Mucosa of rectum (tissue), 2 donors: ENCODE measurements at regions not wholly inside any gene's neighbourhood (a gene's known extent, or its start where the extent isn't known, plus 50 kb on each side); places are given as distances from the start of the nearest gene placed in this dataset.

ENCODE experiments used
- H3K27ac ChIP-seq, 2 donors: one replicate each; pipeline ENCODE4 v1.7.0; 2013; ENCODE audit warnings: inconsistent platforms in 2 of 2, low read depth in 2 of 2, low read length in 2 of 2
- H3K27me3 ChIP-seq, 2 donors: one replicate each; pipeline ENCODE4 v1.7.0; 2013; ENCODE audit warnings: low read length in 2 of 2; ENCODE audit not compliant: control insufficient read depth in 2 of 2, insufficient read depth in 2 of 2
- H3K36me3 ChIP-seq, 2 donors: one replicate each; pipeline ENCODE4 v1.7.0; 2013; ENCODE audit warnings: low read length in 2 of 2; ENCODE audit not compliant: control insufficient read depth in 2 of 2, insufficient read depth in 2 of 2
- H3K4me1 ChIP-seq, 2 donors: one replicate each; pipeline ENCODE4 v1.7.0; 2013; ENCODE audit warnings: low read length in 2 of 2, mild to moderate bottlenecking in 1 of 2; ENCODE audit not compliant: control insufficient read depth in 2 of 2, insufficient read depth in 2 of 2
- H3K4me3 ChIP-seq, 2 donors: one replicate each; pipeline ENCODE4 v1.7.0; 2013; ENCODE audit warnings: low read length in 2 of 2
- H3K9ac ChIP-seq, 2 donors: one replicate each; pipeline ENCODE4 v1.7.0; 2013; ENCODE audit warnings: low read length in 2 of 2, low read depth in 1 of 2, mild to moderate bottlenecking in 1 of 2
- H3K9me3 ChIP-seq, 2 donors: one replicate each; pipeline ENCODE4 v1.7.0; 2013; ENCODE audit warnings: low read length in 2 of 2; ENCODE audit not compliant: control insufficient read depth in 2 of 2
- donor health status: healthy.
- donor health status: Normal muscosa, but diverticular disease.

- Histone ChIP-seq H3K4me3 (no peak overlapping the region), H3K27ac (no peak overlapping the region), H3K27me3 (no peaks in the 10 kb centered on the region), H3K9me3 (no peaks in the 10 kb centered on the region), H3K9ac (no peak overlapping the region), H3K36me3 (no peaks in the 10 kb centered on the region), H3K4me1 (no peaks in the 10 kb centered on the region)
Observed at GRCh38 chr18:75879196-75879595, 451.7 kb upstream of the SMIM21 start.

- H3K9ac ChIP-seq: no peak overlapping the region
Observed at GRCh38 chr18:75875559-75875958, 448.1 kb upstream of the SMIM21 start.

GRCh38 chr18:75874401-75875089, 447.0 kb upstream of the SMIM21 start:
- H3K27ac ChIP-seq: no peak overlapping the region
- H3K36me3 ChIP-seq: no peaks in the 10 kb centered on the region
- H3K9me3 ChIP-seq: no peaks in the 10 kb centered on the region
- H3K9ac ChIP-seq: no peak overlapping the region
- H3K4me3 ChIP-seq: no peak overlapping the region
- no peaks in the 10 kb centered on the region for H3K4me1 ChIP-seq
- H3K27me3 ChIP-seq: no peaks in the 10 kb centered on the region

More at GRCh38 chr18:75875559-75875958, 448.1 kb upstream of the SMIM21 start:
- Histone ChIP-seq H3K4me1 (no peaks in the 10 kb centered on the region), H3K27me3 (no peaks in the 10 kb centered on the region), H3K4me3 (no peak overlapping the region), H3K27ac (no peak overlapping the region), H3K9me3 (no peaks in the 10 kb centered on the region), H3K36me3 (no peaks in the 10 kb centered on the region)

- Histone ChIP-seq H3K27me3 (no peaks in the 10 kb centered on the region), H3K27ac (no peak overlapping the region), H3K36me3 (no peaks in the 10 kb centered on the region), H3K9me3 (no peaks in the 10 kb centered on the region), H3K9ac (no peak overlapping the region), H3K4me3 (no peak overlapping the region), H3K4me1 (no peaks in the 10 kb centered on the region)
Observed at GRCh38 chr18:75871596-75871995, 444.1 kb upstream of the SMIM21 start.

GRCh38 chr18:75869162-75869561, 441.7 kb upstream of the SMIM21 start:
- H3K27ac ChIP-seq: no peak overlapping the region

GRCh38 chr18:75868031-75868430, 440.5 kb upstream of the SMIM21 start:
- Histone ChIP-seq H3K4me3 (no peak overlapping the region), H3K9ac (no peak overlapping the region), H3K27me3 (no peaks in the 10 kb centered on the region), H3K27ac (no peak overlapping the region), H3K9me3 (no peaks in the 10 kb centered on the region), H3K36me3 (no peaks in the 10 kb centered on the region), H3K4me1 (no peaks in the 10 kb centered on the region)

More at GRCh38 chr18:75869162-75869561, 441.7 kb upstream of the SMIM21 start:
- Histone ChIP-seq H3K9me3 (no peaks in the 10 kb centered on the region), H3K4me3 (no peak overlapping the region), H3K36me3 (no peaks in the 10 kb centered on the region), H3K27me3 (no peaks in the 10 kb centered on the region), H3K9ac (no peak overlapping the region), H3K4me1 (no peaks in the 10 kb centered on the region)

GRCh38 chr18:75865639-75866038, 438.1 kb upstream of the SMIM21 start:
- H3K4me1 ChIP-seq: no peaks in the 10 kb centered on the region
- no peaks in the 10 kb centered on the region for H3K9me3 ChIP-seq
- H3K4me3 ChIP-seq: no peak overlapping the region
- no peak overlapping the region for H3K9ac ChIP-seq
- no peaks in the 10 kb centered on the region for H3K36me3 ChIP-seq
- H3K27ac ChIP-seq: no peak overlapping the region
- no peaks in the 10 kb centered on the region for H3K27me3 ChIP-seq

- Histone ChIP-seq H3K9me3 (no peaks in the 10 kb centered on the region), H3K36me3 (no peaks in the 10 kb centered on the region), H3K27ac (no peak overlapping the region), H3K27me3 (no peaks in the 10 kb centered on the region), H3K4me3 (no peak overlapping the region), H3K4me1 (no peaks in the 10 kb centered on the region), H3K9ac (no peak overlapping the region)
Observed at GRCh38 chr18:75864816-75865215, 437.3 kb upstream of the SMIM21 start.

GRCh38 chr18:75863696-75864095, 436.2 kb upstream of the SMIM21 start:
- H3K9ac ChIP-seq: no peak overlapping the region
- H3K27me3 ChIP-seq: no peaks in the 10 kb centered on the region
- H3K4me3 ChIP-seq: no peak overlapping the region
- H3K27ac ChIP-seq: no peak overlapping the region
- H3K36me3 ChIP-seq: no peaks in the 10 kb centered on the region
- no peaks in the 10 kb centered on the region for H3K9me3 ChIP-seq
- no peaks in the 10 kb centered on the region for H3K4me1 ChIP-seq

- no peaks in the 10 kb centered on the region for H3K9me3 ChIP-seq
- H3K36me3 ChIP-seq: no peaks in the 10 kb centered on the region
- no peaks in the 10 kb centered on the region for H3K27me3 ChIP-seq
- no peak overlapping the region for H3K4me3 ChIP-seq
- H3K9ac ChIP-seq: no peak overlapping the region
- H3K27ac ChIP-seq: no peak overlapping the region
- no peaks in the 10 kb centered on the region for H3K4me1 ChIP-seq
Observed at GRCh38 chr18:75862458-75862857, 435.0 kb upstream of the SMIM21 start.
